ENCODE measurements at regions not wholly inside any gene's neighbourhood (a gene's known extent, or its start where the extent isn't known, plus 50 kb on each side); places are given as distances from the start of the nearest gene placed in this dataset.

- no peak for DNase-seq
- Histone ChIP-seq H3K4me3 (no peak overlapping the region), H3K9me3 (ENCODE audit: control insufficient read depth in 4 of 4, insufficient read depth in 3 of 4, low read length in 3 of 4) (no peaks in the 10 kb centered on the region), H3K4me1 (ENCODE audit: control insufficient read depth in 5 of 5, insufficient read depth in 5 of 5, low read length in 5 of 5) (peaks cover 0 to 4% (median 0%) of the 10 kb centered on the region in 5 donors), H3K27ac (ENCODE audit: low read depth in 1 of 2, low read length in 1 of 2) (no peak overlapping the region), H3K27me3 (ENCODE audit: control insufficient read depth in 3 of 3, insufficient read depth in 3 of 3, low read length in 2 of 3) (no peaks in the 10 kb centered on the region), H3K9ac (ENCODE audit: insufficient read depth in 1 of 2, low read length in 2 of 2) (no peak overlapping the region), H3K36me3 (ENCODE audit: control insufficient read depth in 4 of 4, insufficient read depth in 4 of 4, low read length in 4 of 4) (no peaks in the 10 kb centered on the region)
- no peak for TF ChIP-seq CTCF (IDR thresholded peaks at IDR 0.05; ENCODE audit: control extremely low read depth, extremely low read depth)
- ATAC-seq (ENCODE audit: insufficient read depth, low FRiP score) = no peak
- 80 to 81% methylated on average over 4 of the region's 4 CpGs for WGBS, 2 donors
Observed at GRCh38 chr2:240271716-240272341, 131.4 kb upstream of the OTOS start.

- WGBS, 2 donors = 63 to 83% methylated on average over 2 of the region's 2 CpGs
Observed at GRCh38 chr2:240275386-240275785, 134.9 kb upstream of the OTOS start.

GRCh38 chr2:240277073-240277806 lies 136.8 kb upstream of the OTOS start:
- no peak overlapping the region for H3K9ac ChIP-seq (ENCODE audit: insufficient read depth in 1 of 2, low read length in 2 of 2)
- WGBS, 2 donors = 61 to 80% methylated on average over 8 of the region's 8 CpGs
- H3K27ac ChIP-seq (ENCODE audit: low read depth in 1 of 2, low read length in 1 of 2) = no peak overlapping the region
- peak; percentile 49 to 77 (median 62) for DNase-seq
- H3K4me3 ChIP-seq = no peak overlapping the region
- H3K4me1 ChIP-seq (ENCODE audit: control insufficient read depth in 5 of 5, insufficient read depth in 5 of 5, low read length in 5 of 5) = peaks cover 0 to 5% (median 0%) of the 10 kb centered on the region in 5 donors
- TF ChIP-seq CTCF (IDR thresholded peaks at IDR 0.05; ENCODE audit: control extremely low read depth, extremely low read depth) = no peak
- ATAC-seq (ENCODE audit: insufficient read depth, low FRiP score) = no peak
- no peaks in the 10 kb centered on the region for H3K36me3 ChIP-seq (ENCODE audit: control insufficient read depth in 4 of 4, insufficient read depth in 4 of 4, low read length in 4 of 4)
- no peaks in the 10 kb centered on the region for H3K9me3 ChIP-seq (ENCODE audit: control insufficient read depth in 4 of 4, insufficient read depth in 3 of 4, low read length in 3 of 4)
- no peaks in the 10 kb centered on the region for H3K27me3 ChIP-seq (ENCODE audit: control insufficient read depth in 3 of 3, insufficient read depth in 3 of 3, low read length in 2 of 3)

More at GRCh38 chr2:240275386-240275785, 134.9 kb upstream of the OTOS start:
- H3K27ac ChIP-seq (ENCODE audit: low read depth in 1 of 2, low read length in 1 of 2) = no peak overlapping the region
- H3K4me1 ChIP-seq (ENCODE audit: control insufficient read depth in 5 of 5, insufficient read depth in 5 of 5, low read length in 5 of 5) = peaks cover 0 to 5% (median 0%) of the 10 kb centered on the region in 5 donors
- no peak for DNase-seq
- H3K9me3 ChIP-seq (ENCODE audit: control insufficient read depth in 4 of 4, insufficient read depth in 3 of 4, low read length in 3 of 4) = no peaks in the 10 kb centered on the region
- no peaks in the 10 kb centered on the region for H3K36me3 ChIP-seq (ENCODE audit: control insufficient read depth in 4 of 4, insufficient read depth in 4 of 4, low read length in 4 of 4)
- no peak overlapping the region for H3K9ac ChIP-seq (ENCODE audit: insufficient read depth in 1 of 2, low read length in 2 of 2)
- no peak for ATAC-seq (ENCODE audit: insufficient read depth, low FRiP score)
- no peak for TF ChIP-seq CTCF (IDR thresholded peaks at IDR 0.05; ENCODE audit: control extremely low read depth, extremely low read depth)
- no peaks in the 10 kb centered on the region for H3K27me3 ChIP-seq (ENCODE audit: control insufficient read depth in 3 of 3, insufficient read depth in 3 of 3, low read length in 2 of 3)
- no peak overlapping the region for H3K4me3 ChIP-seq

Measured in lung (tissue), 11 donors.